HG03135 (cell line): ENCODE measurements at regions not wholly inside any gene's neighbourhood (a gene's known extent, or its start where the extent isn't known, plus 50 kb on each side); places are given as distances from the start of the nearest gene placed in this dataset.

ENCODE experiments used
- ATAC-seq: cut with Tn5 transposase; IDR thresholded peaks from one replicate; pipeline ENCODE4 v1.9.1; 2021; ENCODE audit warnings: mild to moderate bottlenecking, moderate library complexity; ENCODE audit not compliant: unreplicated experiment

DNA sequence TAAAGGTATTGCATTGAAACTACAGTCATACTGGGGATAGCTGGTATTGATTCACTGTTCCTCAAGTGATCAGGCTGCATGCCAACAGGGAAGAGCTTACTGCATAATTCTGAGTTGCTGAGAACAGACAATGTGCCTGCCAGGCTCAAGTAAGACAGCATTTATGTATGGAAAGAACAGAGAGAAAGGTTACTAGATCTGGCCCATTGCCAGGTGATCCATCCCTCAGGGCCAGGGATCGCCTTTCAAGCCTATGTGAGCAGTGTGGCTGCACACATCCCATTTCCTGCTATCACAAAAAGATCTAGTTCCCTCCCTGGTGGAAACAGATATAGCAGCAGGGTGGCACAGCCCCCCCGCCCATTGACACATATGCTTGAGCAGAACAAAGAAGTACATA, 254.0 kb downstream of the TMA16 start:
- ATAC-seq, result no peak

DNA sequence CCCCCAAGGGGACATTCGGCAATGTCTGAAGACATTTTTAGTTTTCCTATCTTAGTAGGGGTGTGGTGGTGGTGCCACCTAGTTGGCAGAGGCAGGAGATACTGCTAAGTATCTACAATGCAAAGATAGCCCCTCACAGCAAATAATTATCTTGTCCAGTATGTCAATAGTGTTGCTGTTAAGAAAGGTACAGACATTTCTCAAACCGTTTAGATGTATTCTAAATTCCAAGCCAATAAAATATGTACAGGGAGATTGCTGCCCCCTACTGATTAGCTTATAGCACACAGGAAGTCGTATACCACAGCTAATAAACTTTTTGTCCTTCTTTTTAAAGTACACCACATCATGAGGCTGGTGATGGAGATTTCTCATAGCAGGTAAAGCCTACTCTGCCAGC, 260.5 kb downstream of the TMA16 start:
- peak; percentile 74 for ATAC-seq

DNA sequence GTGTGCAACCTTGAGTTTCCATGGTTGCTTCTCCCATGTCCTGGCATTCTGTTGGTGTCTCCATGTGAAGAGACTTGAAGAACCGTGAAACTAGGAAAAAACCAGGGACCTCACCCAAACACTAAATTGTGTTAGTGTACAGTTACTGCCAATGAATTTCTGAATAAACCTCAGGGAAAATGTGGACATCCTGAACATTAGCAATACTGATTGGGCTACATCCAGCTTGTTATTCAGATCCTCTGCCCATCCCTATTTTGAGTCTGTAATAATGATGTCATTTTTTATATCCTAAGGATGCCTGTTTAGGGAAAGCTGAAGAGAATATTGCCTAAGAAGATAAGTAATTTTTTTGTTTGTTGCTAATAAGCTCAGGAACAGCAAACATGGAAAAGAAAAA, 262.7 kb downstream of the TMA16 start:
- no peak for ATAC-seq

DNA sequence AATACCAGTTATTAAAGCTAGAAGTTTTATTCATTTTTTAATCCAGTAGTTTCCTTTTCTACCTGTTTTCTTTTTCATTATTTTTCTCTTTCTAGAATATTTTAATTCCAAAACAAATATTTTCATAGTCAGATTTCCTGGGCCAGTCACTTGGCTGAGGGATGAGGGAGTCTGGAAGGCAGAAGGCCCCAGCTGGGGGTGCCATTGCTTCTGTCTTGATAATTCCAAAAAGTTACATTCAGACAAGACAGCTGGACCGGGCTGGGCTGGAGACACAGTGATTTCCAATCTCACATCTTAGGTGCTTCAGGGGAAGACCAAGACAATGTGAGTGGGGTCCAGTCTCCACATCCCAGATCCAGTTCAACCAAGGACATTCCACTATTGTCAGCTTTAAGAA, 263.5 kb downstream of the TMA16 start:
- ATAC-seq, result no peak

DNA sequence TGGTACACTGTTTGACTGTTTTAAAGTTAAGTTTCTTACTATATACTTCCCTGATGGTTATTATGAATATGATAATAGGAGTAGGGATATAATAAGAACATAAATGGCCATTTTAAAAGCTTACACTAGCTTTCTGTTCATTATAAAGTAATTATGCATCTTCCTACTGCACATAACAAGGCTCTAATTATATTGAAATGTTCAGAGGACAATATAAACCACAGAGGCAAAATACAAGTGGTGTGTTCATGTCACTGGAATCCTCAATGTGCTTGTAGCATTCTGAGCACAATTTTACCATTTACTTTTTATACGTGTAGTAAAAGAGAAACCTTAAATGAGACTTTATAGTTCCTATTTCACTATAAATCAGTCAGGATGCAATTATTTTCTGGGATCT, 268.3 kb downstream of the TMA16 start:
- no peak for ATAC-seq

DNA sequence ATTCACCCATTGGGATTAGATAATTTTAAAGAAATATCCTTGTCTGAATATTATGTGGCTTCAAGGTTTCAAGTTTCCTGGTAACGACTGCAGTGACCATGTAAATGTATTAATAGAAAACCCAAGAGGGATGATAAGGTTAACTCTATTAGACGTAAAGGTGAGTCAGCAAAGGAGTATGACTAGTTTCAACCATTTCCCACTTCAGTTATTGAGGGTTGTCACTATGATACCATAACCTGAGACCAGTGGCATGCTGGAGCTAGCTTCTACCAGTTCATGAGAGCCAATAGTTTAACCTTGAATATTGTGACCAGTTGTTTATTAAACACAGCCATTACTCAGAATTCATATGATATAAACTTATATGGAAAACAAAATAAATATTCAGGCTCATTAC, 270.1 kb downstream of the TMA16 start:
- no peak for ATAC-seq

DNA sequence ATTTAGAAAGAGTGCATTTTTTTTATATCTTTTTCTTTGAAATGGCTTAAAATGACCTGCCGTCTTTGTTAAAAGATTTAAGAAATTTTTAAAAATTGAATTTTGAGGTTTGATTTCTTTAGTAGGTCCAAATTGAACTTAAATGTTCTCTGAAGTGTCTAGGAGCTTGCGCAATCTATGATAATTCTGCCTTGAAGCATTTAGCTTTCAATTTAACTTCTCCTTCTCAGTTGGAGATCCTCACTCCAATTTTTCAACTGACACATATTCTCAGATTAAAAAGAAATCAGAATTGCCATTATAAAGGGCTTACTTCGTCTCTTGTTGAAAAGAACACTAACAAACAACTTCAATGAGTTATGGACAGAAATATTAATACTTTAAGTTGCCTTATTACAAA, 273.5 kb downstream of the TMA16 start:
- ATAC-seq, result no peak

DNA sequence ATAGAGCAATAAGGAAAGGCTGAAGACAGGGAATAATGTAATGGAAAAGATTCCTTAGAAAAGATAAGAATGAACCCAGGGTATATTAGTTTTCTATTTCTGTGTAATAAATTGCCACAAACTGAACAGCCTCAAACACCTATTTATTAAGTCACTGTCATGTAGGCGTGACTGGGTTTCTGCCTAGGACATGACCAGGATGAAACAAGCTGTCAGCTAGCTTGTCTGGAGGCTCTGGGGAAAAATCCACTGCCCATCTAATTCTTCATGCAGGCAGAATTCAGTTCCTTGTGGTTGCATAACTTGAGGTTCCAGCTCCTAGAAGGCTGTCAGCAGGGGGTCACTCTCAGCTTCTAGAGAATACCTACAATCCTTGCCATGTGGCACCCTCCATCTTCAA, 277.7 kb downstream of the TMA16 start:
- no peak for ATAC-seq

DNA sequence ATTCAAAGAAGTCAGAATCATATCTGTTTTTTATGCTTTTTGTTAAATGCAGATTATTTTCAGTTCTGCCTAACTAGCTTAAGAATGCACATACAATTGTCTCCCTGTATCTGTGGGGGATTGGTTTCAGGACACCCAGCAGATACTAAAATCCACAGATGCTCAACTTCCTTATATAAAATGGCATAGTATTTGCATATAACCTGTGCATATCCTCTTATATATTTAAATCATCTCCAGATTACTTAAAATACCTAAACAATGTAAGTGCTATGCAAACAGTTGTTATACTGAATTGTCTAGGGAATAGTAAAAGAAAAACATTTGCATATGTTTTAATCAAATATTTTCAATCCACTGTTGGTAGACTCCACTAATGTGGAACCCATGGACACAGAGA, 279.4 kb downstream of the TMA16 start:
- no peak for ATAC-seq

DNA sequence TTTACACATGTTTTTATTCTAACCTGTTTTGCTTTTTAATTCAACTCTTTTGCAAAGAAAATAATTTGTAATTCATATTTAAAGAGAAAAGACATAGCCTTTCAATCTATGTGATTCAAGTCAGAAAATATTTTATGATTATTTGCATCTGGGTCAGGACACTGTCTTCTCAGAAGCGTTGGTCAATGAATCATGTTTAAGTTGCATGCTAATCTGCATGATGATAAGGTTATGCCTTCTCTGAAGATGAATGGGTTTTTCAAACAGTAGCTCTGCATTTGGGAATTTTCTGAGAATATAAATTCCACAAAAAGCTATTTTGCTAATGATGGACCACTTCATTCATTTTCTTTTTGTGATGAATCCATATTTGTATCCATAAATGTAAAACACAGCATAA, 282.5 kb downstream of the TMA16 start:
- no peak for ATAC-seq

DNA sequence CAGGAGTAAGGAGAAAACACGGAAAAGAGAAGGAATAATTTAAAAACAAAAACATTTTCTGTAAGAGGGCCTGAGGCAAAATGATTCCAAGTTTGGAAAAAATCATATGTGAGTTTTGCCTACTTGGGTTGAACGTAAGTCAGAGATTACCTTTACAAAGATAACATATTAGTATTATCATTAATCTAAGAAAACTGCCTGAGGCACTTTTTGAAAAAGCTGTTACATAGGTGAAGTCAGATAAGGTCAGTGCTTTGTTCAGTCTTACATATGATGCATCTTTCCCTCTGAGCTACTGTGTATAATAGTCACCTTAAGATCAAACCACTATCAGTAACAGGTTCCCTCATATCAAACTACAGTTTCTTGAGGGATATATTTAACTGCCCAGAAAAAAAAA, 287.2 kb downstream of the TMA16 start:
- ATAC-seq, result no peak

DNA sequence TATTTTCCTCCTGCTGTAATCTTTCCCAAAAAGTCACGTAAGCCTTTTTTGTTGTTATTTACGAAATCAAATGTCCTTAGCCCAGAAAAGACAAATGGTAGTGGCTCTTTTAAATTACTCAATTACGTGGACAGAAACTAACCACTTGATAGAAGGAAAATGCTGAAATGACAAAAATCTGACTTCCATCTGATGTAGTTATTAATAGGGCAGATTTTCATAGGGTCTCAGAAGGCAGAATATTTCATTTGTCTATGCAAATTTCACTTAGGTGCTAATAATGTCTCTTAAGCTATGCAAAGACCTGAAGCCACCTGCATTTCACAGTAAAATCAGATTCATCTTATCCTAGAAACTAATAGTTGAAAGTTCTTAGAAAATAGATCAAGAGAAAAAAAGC, 295.7 kb downstream of the TMA16 start:
- no peak for ATAC-seq

DNA sequence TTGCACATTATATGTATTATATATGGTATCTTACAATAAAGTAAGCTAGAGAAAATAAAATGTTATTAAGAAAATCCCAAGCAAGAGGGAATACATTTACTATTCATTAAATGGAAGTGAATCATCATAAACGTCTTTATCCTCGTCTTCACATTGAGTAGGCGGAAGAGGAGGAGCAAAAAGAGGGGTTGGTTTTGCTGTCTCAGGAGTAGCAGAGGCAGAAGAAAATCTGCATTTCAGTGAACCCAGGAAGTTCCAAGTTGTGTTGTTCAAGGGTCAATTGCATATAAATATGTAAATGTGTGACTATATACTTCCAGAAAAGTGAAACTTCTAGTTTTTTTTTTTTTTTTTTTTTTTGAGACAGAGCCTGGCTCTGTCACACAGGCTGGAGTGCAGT, 301.4 kb downstream of the TMA16 start:
- ATAC-seq, result no peak

DNA sequence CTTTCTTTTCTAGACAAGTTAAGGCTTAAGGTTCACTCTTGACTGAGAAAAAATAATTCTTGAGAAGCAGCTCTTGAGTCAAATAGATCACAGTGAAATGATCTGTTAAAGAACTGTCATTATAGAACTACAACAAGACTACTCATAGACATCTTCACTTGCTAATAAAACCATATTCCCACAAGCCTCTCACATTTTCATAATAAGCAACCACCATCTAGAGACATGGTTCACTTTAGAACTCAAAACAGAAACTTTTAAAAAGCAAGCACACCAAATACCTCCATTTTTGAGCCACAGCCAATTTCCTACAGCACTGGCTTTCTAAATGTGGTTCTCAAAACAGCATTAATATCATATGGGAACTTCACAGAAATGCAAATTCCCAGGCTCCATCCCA, 309.5 kb downstream of the TMA16 start:
- ATAC-seq, result no peak

DNA sequence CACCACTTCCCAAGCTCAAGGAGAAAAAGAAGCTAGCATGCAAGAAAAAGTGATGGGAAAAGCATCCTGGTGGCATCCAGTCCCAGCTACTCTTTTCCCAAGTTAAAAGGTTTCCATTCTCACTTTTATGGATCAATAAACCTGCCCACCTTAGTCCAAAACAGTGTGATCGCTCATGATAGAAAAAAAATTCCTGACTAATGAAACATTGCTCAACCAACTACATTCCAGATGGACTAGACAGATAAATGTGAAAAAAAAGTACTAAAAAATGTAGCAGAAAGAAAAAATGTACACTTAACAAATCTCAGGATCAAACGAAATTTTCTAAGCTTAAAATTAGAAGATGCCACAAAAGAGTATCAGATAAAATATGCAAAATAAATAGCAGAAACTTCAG, 312.2 kb downstream of the TMA16 start:
- ATAC-seq, result no peak

DNA sequence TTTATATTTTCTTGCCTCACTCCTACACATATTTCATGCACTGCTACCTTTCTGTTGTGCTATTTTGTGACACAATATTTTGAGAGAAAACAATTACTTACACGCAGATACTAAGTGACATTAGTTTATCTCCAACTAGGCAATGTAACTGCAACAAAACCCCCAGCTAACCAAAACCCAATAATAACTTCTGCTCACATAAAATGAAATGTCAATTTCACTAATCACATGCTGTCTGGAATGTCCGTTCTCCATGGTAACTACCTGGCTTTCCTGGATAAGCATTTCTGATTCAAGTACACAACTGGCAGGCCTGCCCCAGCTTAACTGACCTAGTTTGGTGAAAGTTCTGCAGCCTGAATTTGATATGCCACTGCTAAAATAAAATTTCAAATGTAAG, 313.5 kb downstream of the TMA16 start:
- no peak for ATAC-seq

DNA sequence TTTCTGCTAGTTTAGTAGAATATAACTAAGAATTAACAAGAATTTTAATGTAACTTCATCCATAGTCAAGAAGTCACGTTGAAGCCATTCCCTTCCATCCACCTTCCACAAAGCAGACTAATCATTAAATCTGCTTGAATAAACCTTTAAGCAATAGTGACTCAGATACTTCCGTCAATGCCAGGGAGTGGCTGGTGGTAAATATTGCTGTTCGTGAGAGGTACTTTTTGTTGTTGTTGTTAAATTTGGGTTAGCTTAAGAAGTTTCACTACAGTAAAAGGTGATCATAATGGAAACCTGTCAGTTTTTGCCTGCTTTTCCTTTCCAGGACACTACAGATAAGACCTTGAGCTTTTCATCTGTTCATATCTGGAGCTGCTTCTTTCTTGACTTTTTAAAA, 316.3 kb downstream of the TMA16 start:
- no peak for ATAC-seq

DNA sequence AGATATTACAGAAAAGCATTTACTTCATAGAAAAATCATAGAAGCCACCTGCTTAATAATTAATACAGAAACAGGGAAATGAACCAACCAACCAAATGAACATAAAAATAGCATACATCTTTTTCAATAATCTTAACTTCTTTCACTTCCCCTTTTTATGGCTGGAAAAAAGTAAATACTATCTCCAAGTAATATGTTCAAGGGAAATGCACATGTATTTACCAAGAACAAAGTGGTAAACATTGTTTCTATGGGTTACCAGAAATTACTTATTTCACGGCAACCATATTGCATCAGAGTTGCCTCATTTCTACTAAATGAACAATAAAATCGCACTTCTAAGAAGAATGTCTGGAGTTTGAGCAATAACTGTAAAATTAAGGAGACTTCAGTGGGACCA, 321.3 kb downstream of the TMA16 start:
- peak; percentile 74 for ATAC-seq

DNA sequence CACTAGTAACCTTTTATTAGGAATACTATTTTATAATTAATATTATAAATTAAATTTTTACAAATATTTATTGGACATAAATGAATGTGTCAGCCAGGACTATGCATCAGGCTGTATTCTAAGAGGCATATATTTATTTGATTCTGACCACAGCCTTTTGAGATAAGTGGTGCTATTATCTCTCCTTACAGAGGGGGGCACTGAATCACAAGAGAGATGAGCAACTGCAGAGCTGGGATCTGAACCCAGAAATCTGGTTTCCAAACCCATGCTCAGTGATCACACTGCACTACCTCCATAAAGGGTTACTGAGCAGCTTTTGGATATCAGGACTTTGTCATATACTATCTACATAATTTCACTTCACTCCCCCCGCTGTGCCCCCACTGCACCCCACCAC, 322.0 kb downstream of the TMA16 start:
- no peak for ATAC-seq

DNA sequence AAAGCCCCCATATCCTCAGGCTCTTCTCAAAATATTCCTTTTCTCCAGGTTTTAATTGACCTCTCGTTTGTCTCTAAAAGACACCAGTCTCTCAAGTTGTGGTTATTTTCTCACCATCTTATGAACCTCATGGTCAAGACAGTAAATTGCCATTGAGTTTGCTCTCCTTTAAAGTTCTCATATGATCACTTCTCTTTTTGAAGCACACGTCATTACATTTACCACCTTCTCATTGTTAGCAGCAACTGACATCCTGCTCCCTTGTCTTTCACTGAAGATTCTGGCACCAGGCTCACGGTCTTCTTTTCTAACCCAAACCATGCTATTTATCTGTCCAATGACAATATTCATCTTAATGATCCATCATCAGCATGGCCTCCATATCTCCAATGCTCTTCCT, 324.2 kb downstream of the TMA16 start:
- ATAC-seq, result no peak

DNA sequence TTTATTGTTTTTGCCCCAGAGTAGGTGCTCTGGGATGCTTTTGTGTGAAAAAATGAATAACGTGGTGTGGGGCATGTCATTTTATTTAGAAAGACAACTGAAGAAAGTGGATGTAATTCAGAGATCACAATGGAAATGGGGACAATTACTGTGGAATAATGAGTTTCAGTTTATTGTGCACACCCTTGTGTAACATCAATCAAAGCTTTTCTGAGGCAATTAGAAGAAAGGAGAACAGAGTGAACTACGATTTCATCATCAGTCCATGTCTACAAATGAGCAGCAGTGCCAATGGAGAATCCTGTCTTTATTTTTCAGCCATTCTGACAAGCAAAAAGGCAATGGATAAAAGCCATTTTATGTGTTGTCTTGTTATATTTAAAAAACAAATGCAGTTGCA, 339.2 kb downstream of the TMA16 start:
- no peak for ATAC-seq

DNA sequence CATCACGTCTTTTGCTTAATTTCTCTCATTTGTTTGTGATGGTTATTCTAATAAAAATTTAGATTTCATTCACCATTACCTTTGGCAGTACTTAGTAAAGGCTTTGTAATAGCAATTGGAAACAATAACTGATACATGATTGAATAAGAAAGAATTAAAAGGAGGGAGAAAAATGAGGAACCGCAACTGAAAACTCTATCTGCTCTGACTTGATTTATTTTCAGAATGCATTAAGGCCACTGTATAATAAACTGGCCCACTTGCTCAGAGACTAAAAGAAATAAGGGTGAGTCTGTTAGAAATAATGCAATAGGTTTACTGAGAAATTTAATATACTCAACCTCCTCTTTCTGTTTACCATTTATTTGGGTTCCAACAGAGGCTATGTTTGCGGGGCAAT, 351.5 kb downstream of the TMA16 start:
- ATAC-seq, result no peak

DNA sequence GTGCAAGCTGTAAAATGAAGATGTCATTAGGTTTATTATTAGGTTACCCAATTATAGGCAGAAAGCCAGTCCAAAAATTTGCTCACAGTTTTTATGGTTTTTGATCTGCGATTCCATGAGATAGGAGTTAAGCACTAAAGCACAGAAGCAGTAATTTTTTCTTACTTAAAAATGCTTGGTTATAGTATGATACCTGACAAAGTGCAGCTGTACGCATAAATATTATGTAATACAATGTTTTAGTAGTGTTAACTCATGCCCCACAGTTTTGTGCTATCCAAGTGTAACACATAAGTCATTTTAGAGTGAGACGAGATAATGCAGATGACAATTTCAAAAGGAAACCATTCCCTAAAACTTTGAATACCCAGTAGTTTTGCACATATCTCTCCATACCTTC, 357.8 kb downstream of the TMA16 start:
- no peak for ATAC-seq

DNA sequence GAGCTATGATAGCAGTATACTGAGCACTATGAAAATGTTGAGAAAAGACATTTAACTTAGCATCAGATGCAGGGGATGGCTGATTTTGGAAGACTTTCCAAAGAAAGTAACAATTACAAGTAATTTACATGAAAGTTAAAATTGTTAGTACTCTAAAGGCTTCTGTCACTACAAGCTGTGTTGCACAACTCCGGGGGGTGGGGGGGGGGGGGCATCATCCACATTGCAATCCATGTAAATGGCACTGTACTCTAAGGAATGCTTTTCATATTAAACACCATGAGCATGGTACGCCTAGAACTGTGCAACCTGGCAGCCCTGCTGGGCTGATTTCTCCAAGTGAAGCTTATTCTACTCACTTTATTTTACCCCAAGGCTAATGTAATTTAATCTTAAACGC, 363.4 kb downstream of the TMA16 start:
- ATAC-seq, result no peak
